T-helper 2 cell treated with Interferon-gamma antibody and Interleukin-4, amounts not matched to agents 5 μg/mL and 100 μg/mL, for 36 hours (primary cell): ENCODE measurements at regions not wholly inside any gene's neighbourhood (a gene's known extent, or its start where the extent isn't known, plus 50 kb on each side); places are given as distances from the start of the nearest gene placed in this dataset.
A peak's percentile ranks its signal among the peaks of the same experiment; 100 is the strongest.

ENCODE experiments used
- DNase-seq: peaks from one replicate; pipeline ENCODE4 v3.0.0; 2021; ENCODE audit warnings: low spot score
- H3K27ac Mint-ChIP-seq: one replicate; pipeline ENCODE4 v1.8.0; 2021; ENCODE audit warnings: mild to moderate bottlenecking, mixed read lengths
- H3K27me3 Mint-ChIP-seq: one replicate; pipeline ENCODE4 v1.8.0; 2021; ENCODE audit warnings: low read depth, mixed read lengths
- H3K36me3 Mint-ChIP-seq: one replicate; pipeline ENCODE4 v1.8.0; 2021; ENCODE audit warnings: low read depth, mixed read lengths
- H3K4me1 Mint-ChIP-seq: one replicate; pipeline ENCODE4 v1.8.0; 2021; ENCODE audit warnings: low read depth, mixed read lengths
- H3K4me3 Mint-ChIP-seq: one replicate; pipeline ENCODE4 v1.8.0; 2022; ENCODE audit warnings: mild to moderate bottlenecking, moderate library complexity, mixed read lengths
- H3K9me3 Mint-ChIP-seq: one replicate; pipeline ENCODE4 v1.8.0; 2021; ENCODE audit warnings: mixed read lengths

GRCh38 chr9:129406278-129407225, 214.3 kb downstream of the C9orf50 start:
- Mint-ChIP-seq H3K4me3 (peak overlapping the region; percentile 39), H3K27ac (no peak overlapping the region), H3K36me3 (peaks cover 10% of the 10 kb centered on the region), H3K4me1 (peaks cover 2% of the 10 kb centered on the region), H3K27me3 (peaks cover 5% of the 10 kb centered on the region), H3K9me3 (peaks cover 14% of the 10 kb centered on the region)
- no peak for DNase-seq

GRCh38 chr9:129405827-129406213, 215.1 kb downstream of the C9orf50 start:
- no peak overlapping the region for H3K4me3 Mint-ChIP-seq
- DNase-seq: no peak
- H3K27me3 Mint-ChIP-seq: peaks cover 5% of the 10 kb centered on the region
- peaks cover 2% of the 10 kb centered on the region for H3K4me1 Mint-ChIP-seq
- peaks cover 12% of the 10 kb centered on the region for H3K9me3 Mint-ChIP-seq
- H3K36me3 Mint-ChIP-seq: peaks cover 10% of the 10 kb centered on the region
- no peak overlapping the region for H3K27ac Mint-ChIP-seq

GRCh38 chr9:129405089-129405826, 215.6 kb downstream of the C9orf50 start:
- Mint-ChIP-seq H3K27me3 (peaks cover 5% of the 10 kb centered on the region), H3K9me3 (peaks cover 6% of the 10 kb centered on the region), H3K4me3 (no peak overlapping the region), H3K4me1 (peaks cover 2% of the 10 kb centered on the region), H3K36me3 (peaks cover 4% of the 10 kb centered on the region), H3K27ac (no peak overlapping the region)
- DNase-seq: no peak

- no peak for DNase-seq
- peaks cover 5% of the 10 kb centered on the region for H3K27me3 Mint-ChIP-seq
- H3K4me1 Mint-ChIP-seq: peaks cover 2% of the 10 kb centered on the region
- H3K27ac Mint-ChIP-seq: no peak overlapping the region
- no peak overlapping the region for H3K4me3 Mint-ChIP-seq
- H3K9me3 Mint-ChIP-seq: no peaks in the 10 kb centered on the region
- no peaks in the 10 kb centered on the region for H3K36me3 Mint-ChIP-seq
These were observed 216.3 kb downstream of the C9orf50 start for GRCh38 chr9:129404621-129405020.

GRCh38 chr9:129403779-129404620, 216.9 kb downstream of the C9orf50 start:
- H3K27me3 Mint-ChIP-seq: peaks cover 5% of the 10 kb centered on the region
- H3K4me3 Mint-ChIP-seq: no peak overlapping the region
- H3K27ac Mint-ChIP-seq: no peak overlapping the region
- no peak for DNase-seq
- H3K36me3 Mint-ChIP-seq: no peaks in the 10 kb centered on the region
- H3K9me3 Mint-ChIP-seq: no peaks in the 10 kb centered on the region
- H3K4me1 Mint-ChIP-seq: peaks cover 2% of the 10 kb centered on the region

GRCh38 chr9:129402931-129403778, 217.7 kb downstream of the C9orf50 start:
- Mint-ChIP-seq H3K36me3 (no peaks in the 10 kb centered on the region), H3K4me1 (peaks cover 2% of the 10 kb centered on the region), H3K27me3 (peaks cover 3% of the 10 kb centered on the region), H3K27ac (no peak overlapping the region), H3K9me3 (no peaks in the 10 kb centered on the region), H3K4me3 (no peak overlapping the region)
- no peak for DNase-seq

- DNase-seq: no peak
- Mint-ChIP-seq H3K27me3 (peaks cover 1% of the 10 kb centered on the region), H3K27ac (no peak overlapping the region), H3K4me3 (no peak overlapping the region), H3K4me1 (peaks cover 4% of the 10 kb centered on the region), H3K9me3 (no peaks in the 10 kb centered on the region), H3K36me3 (no peaks in the 10 kb centered on the region)
These were observed 218.5 kb downstream of the C9orf50 start for GRCh38 chr9:129402371-129402739.

GRCh38 chr9:129401623-129402370, 219.1 kb downstream of the C9orf50 start:
- H3K36me3 Mint-ChIP-seq: no peaks in the 10 kb centered on the region
- H3K27me3 Mint-ChIP-seq: no peaks in the 10 kb centered on the region
- H3K4me3 Mint-ChIP-seq: no peak overlapping the region
- peaks cover 3% of the 10 kb centered on the region for H3K4me1 Mint-ChIP-seq
- no peak overlapping the region for H3K27ac Mint-ChIP-seq
- no peaks in the 10 kb centered on the region for H3K9me3 Mint-ChIP-seq
- DNase-seq: no peak

- Mint-ChIP-seq H3K27me3 (no peaks in the 10 kb centered on the region), H3K9me3 (no peaks in the 10 kb centered on the region), H3K4me1 (peaks cover 3% of the 10 kb centered on the region), H3K36me3 (no peaks in the 10 kb centered on the region), H3K27ac (no peak overlapping the region), H3K4me3 (no peak overlapping the region)
- no peak for DNase-seq
These were observed 219.8 kb downstream of the C9orf50 start for GRCh38 chr9:129400971-129401622.

- Mint-ChIP-seq H3K9me3 (no peaks in the 10 kb centered on the region), H3K27me3 (no peaks in the 10 kb centered on the region), H3K4me3 (no peak overlapping the region), H3K4me1 (peaks cover 3% of the 10 kb centered on the region), H3K27ac (no peak overlapping the region), H3K36me3 (no peaks in the 10 kb centered on the region)
- no peak for DNase-seq
These were observed 220.6 kb downstream of the C9orf50 start for GRCh38 chr9:129400001-129400970.

GRCh38 chr9:129399634-129399990, 221.3 kb downstream of the C9orf50 start:
- Mint-ChIP-seq H3K36me3 (no peaks in the 10 kb centered on the region), H3K4me3 (no peak overlapping the region), H3K9me3 (no peaks in the 10 kb centered on the region), H3K27ac (no peak overlapping the region), H3K4me1 (peaks cover 3% of the 10 kb centered on the region), H3K27me3 (no peaks in the 10 kb centered on the region)
- no peak for DNase-seq
